DOHH2 (cell line): ENCODE measurements at regions not wholly inside any gene's neighbourhood (a gene's known extent, or its start where the extent isn't known, plus 50 kb on each side); places are given as distances from the start of the nearest gene placed in this dataset.

Experiments used
- H3F3A ChIP-seq: fragments of 200-600 bp; sonication (generic), shearing (Covaris generic); 2 replicates; pipeline ENCODE4 v1.6.0; 2016; ENCODE audit warnings: antibody characterized with exemption, mild to moderate bottlenecking; ENCODE audit not compliant: control insufficient read depth, insufficient read depth
- H3K27ac ChIP-seq: fragments of 200-600 bp; sonication (generic); 2 replicates; pipeline ENCODE4 v1.5.1; 2014; ENCODE audit warnings: low read depth, mild to moderate bottlenecking, low read length, moderate library complexity
- H3K27me3 ChIP-seq: fragments of 200-600 bp; sonication (generic); 2 replicates; pipeline ENCODE4 v1.6.1; 2014; ENCODE audit warnings: mild to moderate bottlenecking, low read length, mixed read lengths; ENCODE audit not compliant: control insufficient read depth
- H3K36me3 ChIP-seq: fragments of 200-600 bp; sonication (generic); 2 replicates; pipeline ENCODE4 v1.6.1; 2014; ENCODE audit warnings: mild to moderate bottlenecking, low read length, moderate library complexity, mixed read lengths; ENCODE audit not compliant: control insufficient read depth
- H3K4me1 ChIP-seq: fragments of 200-600 bp; sonication (generic); 2 replicates; pipeline ENCODE4 v1.6.1; 2014; ENCODE audit warnings: mild to moderate bottlenecking, low read length, mixed read lengths; ENCODE audit not compliant: control insufficient read depth
- H3K4me2 ChIP-seq: fragments of 200-600 bp; sonication (generic); 2 replicates; pipeline ENCODE4 v1.6.0; 2014; ENCODE audit warnings: mild to moderate bottlenecking, low read length, moderate library complexity
- H3K4me3 ChIP-seq: fragments of 200-600 bp; sonication (generic); 2 replicates; pipeline ENCODE4 v1.5.1; 2014; ENCODE audit warnings: mild to moderate bottlenecking, low read length, mixed read lengths
- H3K79me2 ChIP-seq: fragments of 200-600 bp; sonication (generic); 2 replicates; pipeline ENCODE4 v1.6.1; 2014; ENCODE audit warnings: mild to moderate bottlenecking, low read length, mixed read lengths; ENCODE audit not compliant: control insufficient read depth
- H3K9me2 ChIP-seq: fragments of 200-600 bp; sonication (generic); replicated peaks from 2 replicates; pipeline ENCODE4 v1.6.1; 2014; ENCODE audit warnings: mild to moderate bottlenecking, low read length, mixed read lengths; ENCODE audit not compliant: control insufficient read depth
- H3K9me3 ChIP-seq: fragments of 200-600 bp; sonication (generic); 2 replicates; pipeline ENCODE4 v1.6.1; 2014; ENCODE audit warnings: antibody characterized with exemption, low read length, mixed read lengths; ENCODE audit not compliant: control insufficient read depth, insufficient read depth
- H4K20me1 ChIP-seq: fragments of 200-600 bp; sonication (generic); 2 replicates; pipeline ENCODE4 v1.6.0; 2014; ENCODE audit warnings: low read depth, mild to moderate bottlenecking, antibody characterized with exemption, low read length, moderate library complexity; ENCODE audit not compliant: control insufficient read depth, insufficient read depth
- EZH2phosphoT487 ChIP-seq: fragments of 200-600 bp; sonication (generic); IDR thresholded peaks from 2 replicates; pipeline ENCODE4 v1.6.1; 2017; ENCODE audit warnings: borderline replicate concordance, mild to moderate bottlenecking, antibody characterized with exemption, low read length, moderate library complexity, mixed read lengths
- TF ChIP-seq, protein P1 (sequence below): fragments of 200-600 bp; sonication (generic); IDR thresholded peaks from one replicate; pipeline ENCODE4 v1.5.1; 2014; ENCODE audit warnings: antibody characterized with exemption, mild to moderate bottlenecking, low read depth, low read length; ENCODE audit not compliant: poor library complexity, severe bottlenecking

DNA sequence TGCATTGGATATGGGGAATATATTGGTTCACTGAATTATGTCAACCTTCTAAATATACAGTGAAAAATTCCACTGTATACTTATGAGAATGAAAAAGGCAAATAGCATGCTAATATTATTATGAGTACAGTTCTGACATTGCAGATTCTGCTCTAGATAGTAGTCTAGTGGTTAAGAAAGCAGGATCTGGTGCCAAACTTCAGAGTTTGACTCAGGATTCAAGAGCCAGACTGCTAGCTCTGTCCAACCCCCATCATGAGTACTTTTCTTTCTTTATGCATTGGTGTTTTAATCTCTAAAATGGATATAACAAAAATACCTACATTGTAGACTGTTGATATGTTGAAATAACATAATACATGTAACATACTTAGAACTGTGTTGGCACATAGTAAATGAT is 57.3 kb upstream of the PLSCR4 start:
- no peaks in the 10 kb centered on the region for H3K36me3 ChIP-seq
- no peaks in the 10 kb centered on the region for H3K9me2 ChIP-seq
- no peaks in the 10 kb centered on the region for H3K9me3 ChIP-seq
- H3K27ac ChIP-seq, result no peak overlapping the region
- TF ChIP-seq, protein P1, sequence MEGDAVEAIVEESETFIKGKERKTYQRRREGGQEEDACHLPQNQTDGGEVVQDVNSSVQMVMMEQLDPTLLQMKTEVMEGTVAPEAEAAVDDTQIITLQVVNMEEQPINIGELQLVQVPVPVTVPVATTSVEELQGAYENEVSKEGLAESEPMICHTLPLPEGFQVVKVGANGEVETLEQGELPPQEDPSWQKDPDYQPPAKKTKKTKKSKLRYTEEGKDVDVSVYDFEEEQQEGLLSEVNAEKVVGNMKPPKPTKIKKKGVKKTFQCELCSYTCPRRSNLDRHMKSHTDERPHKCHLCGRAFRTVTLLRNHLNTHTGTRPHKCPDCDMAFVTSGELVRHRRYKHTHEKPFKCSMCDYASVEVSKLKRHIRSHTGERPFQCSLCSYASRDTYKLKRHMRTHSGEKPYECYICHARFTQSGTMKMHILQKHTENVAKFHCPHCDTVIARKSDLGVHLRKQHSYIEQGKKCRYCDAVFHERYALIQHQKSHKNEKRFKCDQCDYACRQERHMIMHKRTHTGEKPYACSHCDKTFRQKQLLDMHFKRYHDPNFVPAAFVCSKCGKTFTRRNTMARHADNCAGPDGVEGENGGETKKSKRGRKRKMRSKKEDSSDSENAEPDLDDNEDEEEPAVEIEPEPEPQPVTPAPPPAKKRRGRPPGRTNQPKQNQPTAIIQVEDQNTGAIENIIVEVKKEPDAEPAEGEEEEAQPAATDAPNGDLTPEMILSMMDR, result no peak
- no peak for TF ChIP-seq EZH2phosphoT487
- no peaks in the 10 kb centered on the region for H3K79me2 ChIP-seq
- H4K20me1 ChIP-seq, result no peaks in the 10 kb centered on the region
- no peaks in the 10 kb centered on the region for H3F3A ChIP-seq
- H3K27me3 ChIP-seq, result no peaks in the 10 kb centered on the region
- H3K4me1 ChIP-seq, result no peaks in the 10 kb centered on the region
- H3K4me3 ChIP-seq, result no peak overlapping the region
- no peak overlapping the region for H3K4me2 ChIP-seq

DNA sequence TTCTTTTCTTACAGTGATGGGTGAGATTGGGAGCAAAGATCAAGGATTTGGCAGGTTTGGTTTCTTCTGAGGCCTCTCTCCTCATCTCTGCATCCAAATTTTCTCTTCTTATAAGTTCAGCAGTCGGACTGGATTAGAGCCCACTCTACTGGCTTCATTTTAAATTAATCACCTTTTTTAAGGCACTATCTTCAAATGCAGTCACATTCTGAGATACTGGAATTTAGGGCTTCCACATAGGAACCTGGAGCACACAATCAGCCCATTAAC is 56.5 kb upstream of the PLSCR4 start:
- no peaks in the 10 kb centered on the region for H3K79me2 ChIP-seq
- no peaks in the 10 kb centered on the region for H3K27me3 ChIP-seq
- no peaks in the 10 kb centered on the region for H4K20me1 ChIP-seq
- no peaks in the 10 kb centered on the region for H3K9me2 ChIP-seq
- no peaks in the 10 kb centered on the region for H3F3A ChIP-seq
- H3K4me1 ChIP-seq, result no peaks in the 10 kb centered on the region
- no peak overlapping the region for H3K4me3 ChIP-seq
- H3K9me3 ChIP-seq, result no peaks in the 10 kb centered on the region
- no peaks in the 10 kb centered on the region for H3K36me3 ChIP-seq
- TF ChIP-seq, protein P1, result no peak
- no peak for TF ChIP-seq EZH2phosphoT487
- no peak overlapping the region for H3K27ac ChIP-seq
- no peak overlapping the region for H3K4me2 ChIP-seq

DNA sequence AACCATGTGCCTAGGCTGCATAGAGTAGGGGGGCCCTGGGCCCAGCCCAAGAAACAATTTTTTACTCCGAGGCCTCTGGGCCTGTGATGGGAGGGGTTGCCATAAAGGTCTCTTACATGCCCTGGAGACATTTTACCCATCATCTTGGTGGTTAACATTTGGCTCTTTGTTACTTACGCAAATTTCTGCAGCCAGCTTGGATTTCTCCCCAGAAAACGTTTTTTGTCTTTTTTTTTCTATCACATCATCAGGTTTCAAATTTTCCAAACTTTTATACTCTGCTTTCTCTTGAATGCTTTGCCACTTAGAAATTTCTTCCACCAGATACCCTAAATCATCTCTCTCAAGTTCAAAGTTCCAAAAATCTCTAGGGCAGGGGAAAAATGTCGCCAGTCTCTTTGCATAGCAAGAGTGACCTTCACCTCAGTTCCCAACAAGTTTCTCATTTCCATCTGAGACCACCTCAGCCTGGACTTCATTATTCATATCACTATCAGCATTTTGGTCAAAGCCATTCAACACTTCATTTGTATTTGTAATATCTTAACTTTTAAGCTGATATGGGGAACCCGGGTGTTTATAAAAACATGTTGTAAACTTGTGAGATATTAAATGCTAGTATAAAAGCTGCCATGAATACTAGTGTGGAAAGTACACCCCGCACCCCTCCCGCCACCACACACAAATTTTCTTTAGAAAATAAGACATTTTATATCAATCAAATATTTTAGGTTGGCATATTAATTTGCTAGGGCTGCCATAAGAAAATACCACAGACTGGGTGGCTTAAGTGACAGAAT is 56.0 kb upstream of the PLSCR4 start:
- Histone ChIP-seq H4K20me1 (no peaks in the 10 kb centered on the region), H3K4me3 (no peak overlapping the region), H3K4me1 (no peaks in the 10 kb centered on the region), H3K27ac (no peak overlapping the region), H3K9me2 (no peaks in the 10 kb centered on the region), H3F3A (no peaks in the 10 kb centered on the region), H3K79me2 (no peaks in the 10 kb centered on the region), H3K4me2 (no peak overlapping the region), H3K27me3 (no peaks in the 10 kb centered on the region), H3K36me3 (no peaks in the 10 kb centered on the region), H3K9me3 (no peaks in the 10 kb centered on the region)
- TF ChIP-seq, protein P1, result no peak
